Activated T-helper 1 cell treated with anti-CD3 and anti-CD28 coated beads, Interleukin-12 subunit alpha, Interleukin-12 subunit beta, Interleukin-2, Interleukin-4 antibody, amounts not matched to agents 30 ng/mL and 10 ng/mL and 1 ng/mL, durations not matched to agents 14 hours and 24 hours and 36 hours (primary cell): ENCODE measurements at regions not wholly inside any gene's neighbourhood (a gene's known extent, or its start where the extent isn't known, plus 50 kb on each side); places are given as distances from the start of the nearest gene placed in this dataset.
"Not testable (repeated sequence)": the region's sequence is repeated elsewhere in the genome, so short reads cannot be mapped to it uniquely, and the experiment has no call there.

Experiments
- DNase-seq: peaks from one replicate; pipeline ENCODE4 v3.0.0; 2021; ENCODE audit warnings: low spot score
- H3K27ac Mint-ChIP-seq: one replicate; pipeline ENCODE4 v1.8.0; 2021; ENCODE audit warnings: mild to moderate bottlenecking, mixed read lengths
- H3K27me3 Mint-ChIP-seq: one replicate; pipeline ENCODE4 v1.8.0; 2022; ENCODE audit warnings: mild to moderate bottlenecking, moderate library complexity, mixed read lengths; ENCODE audit not compliant: insufficient read depth
- H3K36me3 Mint-ChIP-seq: one replicate; pipeline ENCODE4 v1.8.0; 2021; ENCODE audit warnings: low read depth, mixed read lengths
- H3K4me1 Mint-ChIP-seq: one replicate; pipeline ENCODE4 v1.8.0; 2021; ENCODE audit warnings: low read depth, mixed read lengths
- H3K4me3 Mint-ChIP-seq: one replicate; pipeline ENCODE4 v1.8.0; 2021; ENCODE audit warnings: mild to moderate bottlenecking, moderate library complexity, mixed read lengths
- H3K9me3 Mint-ChIP-seq: one replicate; pipeline ENCODE4 v1.8.0; 2021; ENCODE audit warnings: mixed read lengths
- intact Hi-C: fragments of 100-400 bp; cut with micrococcal nuclease; formaldehyde crosslinking; loops from one replicate; pipeline ENCODE4 v1.15.1; 2024

DNA sequence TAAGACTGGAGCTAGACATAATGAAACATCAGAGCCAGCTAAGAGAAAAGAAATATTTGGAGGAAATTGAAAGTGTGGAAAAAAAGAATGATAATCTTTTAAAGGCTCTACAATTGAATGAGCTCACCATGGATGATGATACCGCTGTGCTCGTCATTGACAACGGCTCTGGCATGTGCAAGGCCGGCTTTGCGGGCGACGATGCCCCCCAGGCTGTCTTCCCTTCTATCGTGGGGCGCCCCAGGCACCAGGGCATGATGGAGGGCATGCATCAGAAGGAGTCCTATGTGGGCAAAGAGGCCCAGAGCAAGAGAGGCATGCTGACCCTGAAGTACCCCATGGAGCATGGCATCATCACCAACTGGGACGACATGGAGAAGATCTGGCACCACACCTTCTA, 98.3 kb downstream of the CCDC74A start:
- H3K4me3 Mint-ChIP-seq, H3K27me3 Mint-ChIP-seq, intact Hi-C loops, DNase-seq, H3K36me3 Mint-ChIP-seq, H3K9me3 Mint-ChIP-seq, H3K4me1 Mint-ChIP-seq, H3K27ac Mint-ChIP-seq: not testable (repeated sequence)

DNA sequence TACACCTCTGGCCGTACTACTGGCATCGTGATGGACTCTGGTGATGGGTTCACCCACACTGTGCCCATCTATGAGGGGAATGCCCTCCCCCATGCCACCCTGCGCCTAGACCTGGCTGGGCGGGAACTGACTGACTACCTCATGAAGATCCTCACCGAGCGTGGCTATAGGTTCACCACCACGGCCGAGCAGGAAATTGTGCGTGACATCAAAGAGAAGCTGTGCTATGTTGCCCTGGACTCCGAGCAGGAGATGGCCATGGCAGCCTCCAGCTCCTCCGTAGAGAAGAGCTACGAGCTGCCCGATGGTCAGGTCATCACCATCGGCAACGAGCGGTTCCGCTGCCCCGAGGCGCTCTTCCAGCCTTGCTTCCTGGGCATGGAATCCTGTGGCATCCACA, 98.9 kb downstream of the CCDC74A start:
- H3K27ac Mint-ChIP-seq, H3K27me3 Mint-ChIP-seq, DNase-seq, H3K9me3 Mint-ChIP-seq, H3K36me3 Mint-ChIP-seq, intact Hi-C loops, H3K4me1 Mint-ChIP-seq, H3K4me3 Mint-ChIP-seq: not testable (repeated sequence)

DNA sequence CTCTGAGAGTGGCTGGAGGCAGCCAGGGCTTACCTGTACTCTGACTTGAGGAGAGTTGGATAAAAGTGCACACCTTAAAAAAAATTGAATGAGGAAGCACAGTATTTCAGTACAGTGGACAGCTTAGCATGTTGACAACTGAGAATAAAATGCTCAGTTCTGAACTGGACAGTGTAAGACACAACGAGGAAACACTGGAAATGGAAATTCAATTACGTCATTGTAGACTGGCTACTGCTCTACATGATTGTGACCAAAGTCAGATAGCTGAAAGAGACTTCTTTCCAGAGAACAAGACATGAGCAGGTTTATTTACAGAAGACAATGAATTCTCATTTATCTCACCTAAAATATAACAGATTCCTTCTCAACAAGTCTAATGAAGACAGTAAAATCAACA, 100.1 kb downstream of the CCDC74A start:
- not testable (repeated sequence) for H3K9me3 Mint-ChIP-seq

DNA sequence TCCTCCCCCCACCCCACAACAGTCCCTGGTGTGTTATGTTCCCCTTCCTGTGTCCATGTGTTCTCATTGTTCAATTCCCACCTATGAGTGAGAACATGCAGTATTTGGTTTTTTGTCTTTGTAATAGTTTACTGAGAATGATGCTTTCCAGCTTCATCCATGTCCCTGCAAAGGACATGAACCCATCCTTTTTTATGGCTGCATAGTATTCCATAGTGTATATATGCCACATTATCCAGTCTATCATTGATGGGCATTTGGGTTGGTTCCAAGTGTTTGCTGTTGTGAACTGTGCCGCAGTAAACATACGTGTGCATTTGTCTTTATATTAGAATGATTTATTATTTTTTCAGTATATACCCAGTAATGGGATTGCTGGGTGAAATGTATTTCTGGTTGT, 104.0 kb downstream of the CCDC74A start:
- H3K4me3 Mint-ChIP-seq, H3K4me1 Mint-ChIP-seq, H3K36me3 Mint-ChIP-seq, H3K9me3 Mint-ChIP-seq, intact Hi-C loops, DNase-seq, H3K27me3 Mint-ChIP-seq, H3K27ac Mint-ChIP-seq: not testable (repeated sequence)

More for the DNA sequence above, 100.1 kb downstream of the CCDC74A start:
- DNase-seq, H3K36me3 Mint-ChIP-seq, H3K27ac Mint-ChIP-seq, intact Hi-C loops, H3K4me1 Mint-ChIP-seq, H3K4me3 Mint-ChIP-seq, H3K27me3 Mint-ChIP-seq: not testable (repeated sequence)

DNA sequence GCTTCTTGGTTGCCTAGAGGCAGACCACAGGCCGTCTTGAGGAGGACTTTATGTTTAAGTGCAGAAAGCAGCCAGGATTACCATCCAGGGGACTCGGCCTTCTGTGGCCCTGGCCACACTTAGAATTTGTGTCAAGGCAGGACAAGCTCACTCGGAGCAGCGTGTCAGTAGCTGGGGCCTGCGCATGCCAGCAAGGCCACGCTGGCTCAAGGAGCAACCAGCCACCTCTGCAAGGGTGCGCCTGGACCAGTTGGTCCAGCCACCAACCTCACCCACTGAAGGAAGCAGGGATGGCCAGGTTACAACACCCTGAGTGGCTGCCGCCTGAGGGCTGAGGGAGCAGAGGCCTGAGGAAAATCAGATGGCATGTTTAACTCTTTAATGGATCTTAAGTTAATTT, 105.7 kb downstream of the CCDC74A start:
- H3K9me3 Mint-ChIP-seq, H3K36me3 Mint-ChIP-seq, H3K27me3 Mint-ChIP-seq, intact Hi-C loops, H3K4me1 Mint-ChIP-seq, DNase-seq, H3K27ac Mint-ChIP-seq, H3K4me3 Mint-ChIP-seq: not testable (repeated sequence)

DNA sequence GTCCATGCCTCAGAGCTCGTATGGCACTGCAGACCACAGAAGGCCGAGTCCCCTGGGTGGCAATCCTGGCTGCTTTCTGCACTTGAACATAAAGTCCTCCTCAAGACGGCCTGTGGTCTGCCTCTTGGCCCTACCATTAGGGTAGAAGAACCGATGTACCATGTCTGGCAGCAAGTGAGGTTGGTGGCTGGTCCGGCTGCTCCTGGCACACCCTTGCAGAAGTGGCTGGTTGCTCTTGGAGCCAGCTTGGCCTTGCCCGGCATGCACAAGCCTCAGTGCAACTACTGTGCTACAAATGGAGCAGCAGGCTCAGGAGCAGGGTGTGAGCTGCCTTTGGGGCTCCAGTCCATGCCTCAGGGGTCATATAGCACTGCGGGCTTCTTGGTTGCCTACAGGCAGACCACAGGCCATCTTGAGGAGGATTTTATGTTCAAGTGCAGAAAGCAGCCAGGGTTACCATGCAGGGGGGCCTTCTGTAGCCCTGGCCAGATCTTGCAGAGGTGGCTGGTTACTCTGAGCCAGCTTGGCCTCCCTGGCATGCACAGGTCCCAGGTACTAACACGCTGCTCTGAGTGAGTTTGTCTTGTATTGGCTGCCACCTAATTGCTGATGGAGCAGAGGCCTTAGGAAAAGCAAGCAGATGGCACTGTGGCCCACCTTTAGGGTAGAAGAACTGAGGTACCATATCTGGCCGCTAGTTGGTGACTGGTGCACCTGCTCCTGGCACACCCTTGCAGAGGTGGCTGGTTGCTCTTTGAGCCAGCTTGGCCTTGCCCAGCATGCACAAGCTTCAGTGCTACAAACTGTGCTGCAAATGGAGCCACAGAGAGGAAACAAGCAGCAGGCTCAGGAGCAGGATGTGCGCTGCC, 106.4 kb downstream of the CCDC74A start:
- H3K9me3 Mint-ChIP-seq, H3K4me3 Mint-ChIP-seq, intact Hi-C loops, H3K4me1 Mint-ChIP-seq, H3K27ac Mint-ChIP-seq, DNase-seq, H3K27me3 Mint-ChIP-seq, H3K36me3 Mint-ChIP-seq: not testable (repeated sequence)

DNA sequence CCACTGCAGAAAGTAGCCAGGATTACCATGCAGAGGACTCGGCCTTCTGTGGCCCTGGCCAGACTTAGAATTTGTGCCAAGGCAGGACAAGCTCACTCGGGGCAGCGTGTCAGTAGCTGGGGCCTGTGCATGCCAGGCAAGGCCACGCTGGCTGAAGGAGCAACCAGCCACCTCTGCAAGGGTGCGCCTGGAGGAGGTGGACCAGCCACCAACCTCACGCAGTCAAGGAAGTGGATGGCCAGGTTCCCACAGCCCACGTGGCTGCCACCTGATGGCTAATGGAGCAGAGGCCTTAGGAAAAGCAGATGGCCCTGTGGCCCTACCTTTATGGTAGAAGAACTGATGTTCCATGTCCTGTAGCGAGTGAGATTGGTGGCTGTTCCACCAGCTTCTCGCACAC, 107.9 kb downstream of the CCDC74A start:
- Mint-ChIP-seq H3K27me3 (no peaks in the 10 kb centered on the region), H3K27ac (no peak overlapping the region), H3K4me3 (no peak overlapping the region), H3K4me1 (no peaks in the 10 kb centered on the region), H3K9me3 (no peaks in the 10 kb centered on the region), H3K36me3 (no peaks in the 10 kb centered on the region)
- no peak for DNase-seq
- intact Hi-C loops = no loop called here

DNA sequence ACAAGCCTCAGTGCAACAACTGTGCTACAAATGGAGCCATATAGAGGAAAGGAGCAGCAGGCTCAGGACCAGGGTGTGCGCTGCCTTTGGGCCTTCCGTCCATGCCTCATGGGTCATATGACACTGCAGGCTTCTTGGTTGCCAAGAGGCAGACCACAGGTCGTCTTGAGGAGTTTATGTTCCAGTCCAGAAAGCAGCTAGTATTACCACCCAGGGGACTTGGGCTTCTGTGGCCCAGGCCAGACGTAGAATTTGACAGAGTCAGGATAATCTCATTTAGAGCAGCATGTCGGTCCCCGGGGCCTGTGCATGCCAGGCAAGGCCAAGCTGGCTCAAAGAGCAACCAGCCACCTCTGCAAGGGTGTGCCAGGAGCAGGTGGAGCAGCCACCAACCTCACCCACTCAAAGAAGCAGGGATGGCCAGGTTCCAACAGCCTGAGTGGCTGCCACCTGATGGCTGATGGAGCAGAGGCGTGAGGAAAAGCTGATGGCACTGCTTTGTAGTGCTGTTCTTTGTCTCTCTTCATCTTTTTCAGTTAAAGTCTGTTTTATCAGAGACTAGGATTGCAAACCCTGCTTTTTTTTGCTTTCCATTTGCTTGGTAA, 109.1 kb downstream of the CCDC74A start:
- H3K27me3 Mint-ChIP-seq, intact Hi-C loops, H3K27ac Mint-ChIP-seq, DNase-seq, H3K9me3 Mint-ChIP-seq, H3K36me3 Mint-ChIP-seq, H3K4me1 Mint-ChIP-seq, H3K4me3 Mint-ChIP-seq: not testable (repeated sequence)

DNA sequence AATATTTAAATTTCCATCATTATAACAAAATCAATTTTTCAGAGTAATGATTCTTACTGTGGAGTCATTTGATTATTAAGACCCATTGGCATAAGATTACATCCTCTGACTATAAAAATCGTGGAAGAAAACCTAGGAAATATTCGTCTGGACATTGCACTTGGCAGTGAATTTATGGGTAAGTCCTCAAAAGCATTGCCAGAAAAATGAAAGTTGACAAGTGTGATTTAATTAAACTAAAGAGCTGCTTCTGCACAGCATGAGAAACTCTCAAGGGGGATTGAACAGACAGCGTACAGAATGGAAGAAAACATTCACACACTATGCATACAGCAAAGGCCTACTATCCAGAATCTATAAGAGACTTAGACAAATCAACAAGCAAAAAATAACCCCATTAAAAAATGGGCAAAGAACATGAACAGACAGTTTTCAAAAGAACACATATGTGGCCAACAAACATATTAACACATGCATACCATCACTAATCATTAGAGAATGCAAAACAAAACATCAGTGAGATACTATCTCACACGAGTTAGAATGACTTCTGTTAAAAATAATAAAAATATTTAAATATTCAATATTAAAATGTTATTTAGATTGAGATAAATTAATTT, 111.4 kb downstream of the CCDC74A start:
- DNase-seq, intact Hi-C loops, H3K4me1 Mint-ChIP-seq, H3K36me3 Mint-ChIP-seq, H3K4me3 Mint-ChIP-seq, H3K27ac Mint-ChIP-seq, H3K9me3 Mint-ChIP-seq: not testable (repeated sequence)
- peaks cover 12% of the 10 kb centered on the region for H3K27me3 Mint-ChIP-seq

DNA sequence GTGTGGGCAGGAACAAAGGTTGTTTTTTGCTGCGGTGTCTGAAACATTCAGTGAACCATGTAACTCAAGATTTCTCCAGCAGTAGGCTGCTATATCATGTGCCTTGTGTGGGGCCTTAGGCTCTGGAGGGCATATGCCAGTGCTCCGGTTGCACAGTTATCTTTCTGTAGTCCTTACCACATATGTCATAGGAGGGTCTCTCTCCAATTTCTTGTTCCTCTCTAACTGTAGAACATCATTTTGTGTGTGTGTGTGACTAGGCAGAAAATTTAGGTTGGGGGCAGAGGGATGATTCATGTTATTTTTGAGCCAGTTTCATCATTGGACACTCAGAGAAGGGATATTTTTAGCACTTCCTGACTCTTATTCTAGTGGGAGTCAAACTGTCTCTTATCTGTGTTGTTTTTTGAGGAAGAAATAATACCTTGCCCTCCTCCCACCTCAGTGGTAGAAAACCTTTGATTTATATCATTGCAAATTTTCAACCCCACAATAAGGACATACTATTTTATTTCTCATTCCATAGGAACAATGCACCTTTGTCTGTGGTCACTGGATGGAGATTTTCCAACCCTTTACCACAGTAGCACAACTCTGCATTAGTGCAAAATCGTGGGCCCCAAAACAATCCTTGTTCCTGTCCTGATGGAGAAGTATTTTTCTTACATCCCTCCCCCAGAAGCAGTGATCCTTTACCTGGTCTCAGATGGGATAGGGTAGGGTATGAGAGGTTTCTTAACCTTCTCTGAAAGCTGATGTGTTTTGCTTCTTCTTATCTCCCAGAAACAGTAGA, 113.9 kb downstream of the CCDC74A start:
- Mint-ChIP-seq H3K4me1 (no peaks in the 10 kb centered on the region), H3K27ac (no peak overlapping the region), H3K27me3 (peaks cover 15% of the 10 kb centered on the region), H3K4me3 (no peak overlapping the region), H3K36me3 (no peaks in the 10 kb centered on the region), H3K9me3 (no peaks in the 10 kb centered on the region)
- DNase-seq = no peak
- intact Hi-C loops = no loop called here

DNA sequence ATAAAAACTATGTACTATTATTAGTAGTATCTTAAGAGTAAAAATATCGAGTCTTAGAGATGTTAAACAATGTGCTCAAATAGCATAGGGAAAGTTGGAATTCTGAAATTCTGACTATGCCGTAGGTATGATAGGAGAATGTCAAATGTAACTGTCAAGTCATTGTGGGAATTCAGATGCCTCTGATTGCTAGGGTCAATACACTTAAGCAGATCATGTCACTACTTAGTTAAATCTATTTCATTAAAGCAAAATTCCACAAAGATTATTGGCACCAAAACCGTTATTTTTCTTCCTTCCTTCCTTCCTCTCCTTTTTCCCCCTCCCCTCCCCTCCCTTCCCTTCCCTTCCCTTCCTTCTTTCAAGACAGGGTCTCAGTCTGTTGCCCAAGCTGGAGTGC, 115.5 kb downstream of the CCDC74A start:
- H3K36me3 Mint-ChIP-seq, DNase-seq, H3K27ac Mint-ChIP-seq, H3K9me3 Mint-ChIP-seq, H3K4me3 Mint-ChIP-seq, H3K4me1 Mint-ChIP-seq, intact Hi-C loops: not testable (repeated sequence)
- H3K27me3 Mint-ChIP-seq = peaks cover 21% of the 10 kb centered on the region

DNA sequence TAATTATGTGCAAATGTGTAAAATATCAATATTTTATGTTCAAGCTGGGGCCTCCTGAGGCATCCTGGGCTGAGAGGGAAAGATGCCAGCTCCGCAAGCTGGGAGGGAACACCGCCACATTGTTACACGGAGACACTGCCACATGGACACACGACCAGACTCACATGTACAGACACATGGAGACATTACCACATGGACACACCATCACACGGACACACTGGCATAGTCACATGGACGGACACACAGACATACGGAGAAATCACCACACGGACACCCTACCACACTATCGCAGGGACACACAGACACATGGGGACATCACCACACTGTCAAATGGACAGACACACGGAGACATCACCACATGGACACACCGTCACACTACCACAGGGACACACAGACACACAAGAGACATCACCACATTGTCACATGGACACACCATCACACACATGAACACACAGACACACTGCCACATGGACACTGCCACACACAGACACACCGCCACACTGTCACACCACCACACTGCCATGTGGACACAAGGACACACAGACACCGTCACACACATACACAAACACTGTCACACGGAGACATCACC, 117.6 kb downstream of the CCDC74A start:
- peaks cover 29% of the 10 kb centered on the region for H3K27me3 Mint-ChIP-seq

More for the DNA sequence above, 117.6 kb downstream of the CCDC74A start:
- DNase-seq = no peak
- Mint-ChIP-seq H3K4me3 (no peak overlapping the region), H3K36me3 (no peaks in the 10 kb centered on the region), H3K27ac (no peak overlapping the region), H3K4me1 (no peaks in the 10 kb centered on the region), H3K9me3 (no peaks in the 10 kb centered on the region)
- intact Hi-C loops = no loop called here
